Frontal cortex (tissue), 3 donors: ENCODE measurements at regions not wholly inside any gene's neighbourhood (a gene's known extent, or its start where the extent isn't known, plus 50 kb on each side); places are given as distances from the start of the nearest gene placed in this dataset.
"Not testable (repeated sequence)": the region's sequence is repeated elsewhere in the genome, so short reads cannot be mapped to it uniquely, and the experiment has no call there.

ENCODE experiments used
- DNase-seq, 2 donors: peaks; one replicate each; pipeline ENCODE4 v3.0.0; 2012; ENCODE audit warnings: low spot score in 2 of 2
- FAIRE-seq: peaks from 2 replicates; lab custom pipeline; 2012; peaks lifted over from hg19 to GRCh38; lab: Jason Lieb, UNC
- donor health status: control.
- donor health status: control.
- donor health status: control.

- FAIRE-seq = no peak
- DNase-seq = no peak
Observed at GRCh38 chr2:111662039-111662770, 221.8 kb downstream of the ANAPC1 start.

DNA sequence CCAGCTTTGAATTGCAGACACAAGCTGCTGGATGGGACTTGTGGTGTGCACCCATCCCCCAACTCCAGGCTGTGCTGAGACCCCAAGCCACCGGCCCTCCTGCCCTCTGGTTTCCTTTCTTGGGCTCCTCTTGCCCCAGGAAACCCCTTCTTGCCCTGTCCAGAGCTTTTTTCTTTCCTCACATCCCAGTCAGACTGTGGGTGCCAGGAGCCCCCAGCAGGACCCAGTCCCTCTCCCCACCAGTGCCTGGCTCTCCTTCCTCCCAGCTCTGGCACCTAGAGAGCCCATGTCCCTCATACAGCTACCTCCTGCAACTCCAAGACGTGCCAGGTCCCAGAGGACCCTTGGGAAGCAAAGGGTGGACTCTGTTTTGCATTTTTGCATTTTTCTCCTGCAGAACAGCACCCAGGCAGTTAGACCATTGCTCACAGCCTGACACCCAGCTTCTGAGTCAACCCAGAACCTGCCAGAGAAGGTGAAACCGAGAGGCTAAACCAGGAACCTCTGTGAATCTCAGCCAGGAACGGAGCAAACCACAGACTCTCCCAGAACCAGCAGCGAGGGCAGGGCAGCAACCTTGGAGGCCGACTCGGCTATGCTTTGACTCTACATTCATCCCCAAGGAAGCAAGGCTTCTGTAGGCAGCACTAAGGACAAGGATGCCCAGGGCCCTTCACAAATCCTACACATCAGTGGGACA is 221.1 kb downstream of the ANAPC1 start:
- FAIRE-seq = no peak
- no peak for DNase-seq

- DNase-seq (no peak), FAIRE-seq (no peak)
Observed at GRCh38 chr2:111663471-111664274, 220.3 kb downstream of the ANAPC1 start.

DNA sequence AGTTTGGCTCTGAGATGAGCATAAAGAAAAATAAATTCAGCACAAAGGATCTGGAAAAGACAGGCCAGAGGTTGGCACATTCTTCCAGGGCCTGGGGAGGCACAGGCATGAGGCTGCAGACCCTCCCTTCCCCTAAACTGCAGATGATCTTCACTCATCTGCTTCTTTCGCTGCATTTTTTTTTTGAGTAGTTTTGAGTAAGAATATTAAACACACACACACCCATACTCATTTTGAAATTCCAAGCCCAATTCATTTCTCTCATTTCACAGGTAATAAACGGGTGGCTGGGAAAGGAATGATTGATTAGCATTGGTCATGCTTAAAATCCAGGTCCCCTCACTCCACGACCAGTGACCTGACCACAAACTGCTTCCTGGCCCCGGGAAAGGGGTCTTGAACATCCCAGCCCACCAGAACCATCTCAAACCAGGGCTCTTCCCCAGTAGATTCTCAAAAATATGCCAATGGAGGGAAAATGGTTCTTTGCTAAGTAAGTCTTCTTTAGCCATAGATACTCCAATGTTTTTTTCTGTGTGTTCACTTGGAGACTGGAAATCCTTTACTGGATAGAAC is 219.6 kb downstream of the ANAPC1 start:
- DNase-seq (no peak), FAIRE-seq (no peak)

GRCh38 chr2:111665011-111665410 is 219.0 kb downstream of the ANAPC1 start:
- no peak for DNase-seq
- FAIRE-seq = no peak

- DNase-seq (no peak), FAIRE-seq (no peak)
Observed at GRCh38 chr2:111665551-111666116, 218.4 kb downstream of the ANAPC1 start.

DNA sequence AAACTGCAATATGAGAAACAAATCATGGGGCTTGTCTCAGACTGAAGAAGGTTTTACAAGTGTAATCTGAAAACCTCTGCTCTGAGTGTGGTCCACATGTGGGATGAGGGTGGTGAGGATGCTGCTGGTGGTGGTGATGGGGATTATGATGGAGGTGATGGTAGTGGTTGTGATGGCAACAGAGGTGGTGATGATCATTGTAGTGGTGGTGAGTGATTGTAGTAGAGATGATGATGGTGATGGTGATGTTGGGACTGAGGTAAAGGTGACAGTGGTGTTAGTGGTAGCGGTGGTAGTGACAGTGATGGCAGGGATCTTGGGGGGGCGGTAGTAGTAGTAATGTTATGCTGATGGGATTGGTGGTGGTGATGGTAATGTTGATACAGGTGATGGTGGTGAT is 217.8 kb downstream of the ANAPC1 start:
- DNase-seq = no peak
- no peak for FAIRE-seq

- DNase-seq = no peak
- FAIRE-seq = no peak
Observed at GRCh38 chr2:111667001-111667400, 217.0 kb downstream of the ANAPC1 start.

DNA sequence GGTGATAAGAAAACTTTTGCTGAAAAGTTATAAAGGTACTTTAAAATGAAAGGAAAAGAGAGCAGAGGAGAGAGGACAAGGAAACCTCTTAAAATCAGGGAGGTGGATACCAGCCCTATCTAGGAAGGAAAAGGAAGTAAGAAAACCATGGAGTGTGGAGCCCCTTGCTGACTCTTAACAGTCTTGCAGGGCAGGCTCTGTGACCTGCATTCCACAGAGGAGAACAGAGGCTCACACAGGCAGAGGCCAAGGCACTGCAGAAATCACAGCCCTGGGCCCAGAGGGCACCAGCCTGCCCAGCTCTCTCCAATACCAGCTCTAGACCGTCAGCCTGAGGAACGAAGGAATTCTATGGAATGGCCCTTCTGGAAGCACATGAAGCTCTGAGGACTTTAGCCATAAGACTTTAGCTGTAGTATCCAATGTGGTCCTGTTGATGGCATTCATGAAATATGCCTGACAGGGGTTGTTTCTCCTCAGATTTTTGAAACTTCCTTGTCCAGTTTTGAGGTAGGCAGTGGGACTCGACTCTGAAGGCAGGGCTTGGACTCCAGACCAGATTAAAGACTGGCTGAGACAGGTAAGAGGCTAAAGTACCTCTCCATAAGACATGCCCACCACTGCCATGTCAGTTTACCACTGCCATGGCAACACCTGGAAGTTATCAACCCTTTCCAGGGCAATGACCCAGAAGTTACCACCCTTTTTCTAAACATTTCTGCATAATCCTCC is 216.3 kb downstream of the ANAPC1 start:
- no peak for DNase-seq
- FAIRE-seq = no peak

DNA sequence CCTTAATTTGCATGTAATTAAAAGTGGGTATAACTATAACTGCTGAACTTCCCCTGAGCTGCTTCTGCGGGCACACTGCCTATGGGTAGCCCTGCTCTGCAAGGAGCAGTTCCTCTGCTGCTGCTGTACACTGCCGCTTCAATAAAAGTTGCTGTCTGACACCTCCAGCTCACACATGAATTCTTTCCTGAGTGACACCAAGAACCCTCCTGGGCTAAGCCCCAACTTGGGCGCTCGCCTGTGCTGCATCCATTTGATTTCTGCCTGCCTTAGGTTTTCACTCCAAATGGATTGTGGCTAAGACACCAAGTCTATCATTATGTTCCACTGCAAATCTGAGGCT is 215.7 kb downstream of the ANAPC1 start:
- FAIRE-seq (no peak), DNase-seq (no peak)

GRCh38 chr2:111668741-111669140 is 215.3 kb downstream of the ANAPC1 start:
- no peak for FAIRE-seq

GRCh38 chr2:111669928-111670695 is 213.9 kb downstream of the ANAPC1 start:
- no peak for FAIRE-seq
- DNase-seq = no peak

More at GRCh38 chr2:111668741-111669140, 215.3 kb downstream of the ANAPC1 start:
- no peak for DNase-seq

DNA sequence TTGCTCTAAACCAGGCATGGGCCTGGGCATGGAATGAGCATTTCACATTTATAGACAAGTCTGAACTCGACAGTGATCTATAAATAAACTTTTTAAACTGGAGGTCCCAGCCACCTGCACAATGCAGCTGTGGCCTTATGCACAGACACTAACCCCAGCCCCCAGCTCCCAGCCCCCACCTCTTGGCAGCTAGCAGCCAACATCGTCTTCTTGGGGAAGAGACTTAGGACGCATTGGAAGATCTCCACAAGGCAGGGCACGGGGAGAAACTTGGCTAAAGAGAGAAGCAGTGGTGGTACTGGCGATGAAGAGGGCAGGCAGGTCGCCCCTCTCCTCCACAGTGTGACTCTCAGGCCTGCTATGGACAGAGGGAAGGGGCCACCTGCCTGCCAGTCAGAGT is 213.2 kb downstream of the ANAPC1 start:
- FAIRE-seq = no peak
- no peak for DNase-seq

GRCh38 chr2:111671426-111672150 is 212.4 kb downstream of the ANAPC1 start:
- FAIRE-seq (no peak), DNase-seq (no peak)

- DNase-seq, FAIRE-seq: not testable (repeated sequence)
Observed at GRCh38 chr2:111672641-111673040, 211.4 kb downstream of the ANAPC1 start.

GRCh38 chr2:111673526-111673925 is 210.5 kb downstream of the ANAPC1 start:
- FAIRE-seq (no peak), DNase-seq (no peak)

DNA sequence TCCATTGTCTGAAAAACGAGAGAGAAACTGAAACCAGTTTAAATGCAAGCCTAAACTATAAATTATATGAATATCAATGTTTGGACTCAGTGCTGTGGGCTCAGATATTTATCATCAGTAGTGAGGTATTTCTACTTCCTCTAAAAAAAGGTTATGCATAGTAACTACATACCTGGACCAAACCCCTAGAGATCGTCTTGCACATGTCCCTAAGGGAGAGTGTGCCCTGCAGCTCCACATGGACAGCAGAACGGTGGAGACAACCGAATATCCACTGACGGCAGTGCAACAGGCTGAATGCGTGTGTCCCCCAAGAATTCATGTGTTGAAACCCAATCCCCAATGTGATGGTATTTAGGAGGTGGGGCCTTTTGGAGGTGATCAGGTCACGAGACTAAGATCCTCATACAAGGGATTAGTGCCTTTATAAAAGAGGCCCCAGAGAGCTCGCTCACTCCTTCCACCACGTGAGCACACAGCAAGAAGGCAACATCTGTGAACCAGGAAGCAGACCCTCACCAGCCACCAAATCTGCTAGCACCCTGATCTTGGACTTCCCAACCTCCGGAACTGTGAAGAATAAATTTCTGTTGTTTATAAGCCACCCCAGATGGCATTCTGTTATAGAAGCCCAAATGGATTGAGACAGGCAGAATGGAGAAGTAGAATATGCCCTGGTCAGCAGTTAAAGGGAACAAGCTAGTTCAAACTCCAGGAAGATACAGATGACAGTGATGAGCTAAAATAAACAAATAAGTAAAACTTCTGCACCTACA is 208.4 kb downstream of the ANAPC1 start:
- no peak for DNase-seq
- no peak for FAIRE-seq
